HepG2 (cell line): ENCODE measurements at regions not wholly inside any gene's neighbourhood (a gene's known extent, or its start where the extent isn't known, plus 50 kb on each side); places are given as distances from the start of the nearest gene placed in this dataset.

Experiments
- ATAC-seq: fragments of 200-7000 bp; cut with Tn5 transposase; 3 replicates; pipeline ENCODE4 v1.9.1; 2020; ENCODE audit warnings: mild to moderate bottlenecking, moderate library complexity
- BruUV-seq: library from RNA; stranded (reverse); fragments of 400-500 nt; replicated peaks from 2 replicates; lab custom pipeline; 2021; lab: Mats Ljungman, UMichigan
- CTCF ChIA-PET: fragments of 300-600 bp; formaldehyde crosslinking; extraction: SDS; loops from one replicate; lab custom pipeline; 2021; ENCODE audit warnings: low total read pairs, inconsistent platforms, low intra/inter-chr PET ratio; lab: Yijun Ruan, JAX
- POLR2A ChIA-PET: fragments of 350-600 bp; sonication (Branson Sonifier 250); formaldehyde crosslinking; loops from one replicate; lab custom pipeline; 2020; ENCODE audit warnings: antibody characterized with exemption, inconsistent platforms; lab: Yijun Ruan, JAX
- DNase-seq: peaks from one replicate; pipeline ENCODE4 v3.0.0-alpha.2; 2015; ENCODE audit warnings: low spot score
- FAIRE-seq: peaks from 3 replicates; lab custom pipeline; 2011; peaks lifted over from hg19 to GRCh38; lab: Jason Lieb, UNC
- H2AFZ ChIP-seq: one replicate; pipeline ENCODE4 v1.6.1; 2011; ENCODE audit warnings: low read length, inconsistent platforms
- H3K27ac ChIP-seq: fragments of 300-600 bp; 3 replicates; pipeline ENCODE4 v1.8.0; 2011; ENCODE audit warnings: mixed run types, mild to moderate bottlenecking, mixed read lengths, low read length, inconsistent platforms; ENCODE audit not compliant: insufficient read depth; ENCODE audit errors: extremely low read length
- H3K27me3 ChIP-seq, 2 experiments: fragments of 200-600 bp in 1 of 2; 2 replicates in 1 of 2; 3 replicates in 1 of 2; pipeline versions ENCODE4 v1.6.0 to v1.8.0; 2011; ENCODE audit warnings: low read length in 2 of 2, mild to moderate bottlenecking in 2 of 2, moderate library complexity in 2 of 2, inconsistent platforms in 1 of 2; ENCODE audit not compliant: insufficient read depth in 2 of 2, control insufficient read depth in 1 of 2
- H3K36me3 ChIP-seq, 2 experiments: fragments of 200-600 bp in 1 of 2; replicated peaks in 1 of 2; 2 replicates in 1 of 2; 3 replicates in 1 of 2; pipeline versions ENCODE4 v1.5.1 to v1.8.0; 2011; ENCODE audit warnings: low read length in 2 of 2, inconsistent platforms in 1 of 2; ENCODE audit not compliant: insufficient read depth in 2 of 2, control insufficient read depth in 1 of 2
- H3K4me1 ChIP-seq: 2 replicates; pipeline ENCODE4 v1.5.1; 2012; ENCODE audit warnings: low read length, inconsistent platforms; ENCODE audit not compliant: insufficient read depth
- H3K4me2 ChIP-seq: 2 replicates; pipeline ENCODE4 v1.6.0; 2011; ENCODE audit warnings: low read depth, low read length, inconsistent platforms
- H3K4me3 ChIP-seq, 3 experiments: fragments of 200-600 bp in 1 of 3; sonication (generic), shearing (Covaris generic) in 1 of 3; replicated peaks in 1 of 3; 2 replicates each; pipeline ENCODE4 v1.5.1; 2011 to 2016; ENCODE audit warnings: low read length in 3 of 3, inconsistent platforms in 2 of 3, low read depth in 2 of 3, mild to moderate bottlenecking in 2 of 3, control low read depth in 1 of 3, mixed read lengths in 1 of 3; ENCODE audit not compliant: insufficient read depth in 1 of 3
- H3K79me2 ChIP-seq: one replicate; pipeline ENCODE4 v1.6.1; 2011; ENCODE audit warnings: low read length, inconsistent platforms; ENCODE audit not compliant: insufficient read depth
- H3K9ac ChIP-seq: 2 replicates; pipeline ENCODE4 v1.6.0; 2011; ENCODE audit warnings: mild to moderate bottlenecking, low read depth, low read length, inconsistent platforms; ENCODE audit not compliant: insufficient read depth
- H3K9me3 ChIP-seq: 2 replicates; pipeline ENCODE4 v1.5.1; 2012; ENCODE audit warnings: mild to moderate bottlenecking, low read length
- H4K20me1 ChIP-seq: 2 replicates; pipeline ENCODE4 v1.6.0; 2011; ENCODE audit warnings: inconsistent platforms, mild to moderate bottlenecking, low read length, moderate library complexity; ENCODE audit not compliant: insufficient read depth
- ATRX ChIP-seq: sonication (generic); formaldehyde crosslinking; IDR thresholded peaks from 2 replicates; pipeline ENCODE4 v1.4.0; 2020; ENCODE audit warnings: missing genetic modification reagents, borderline replicate concordance
- BORCS8-MEF2B ChIP-seq: sonication (generic); formaldehyde crosslinking; IDR thresholded peaks from 2 replicates; pipeline ENCODE4 v1.8.0; 2022; ENCODE audit warnings: mild to moderate bottlenecking, missing genetic modification reagents
- CC2D1A ChIP-seq: sonication (generic); formaldehyde crosslinking; IDR thresholded peaks from 2 replicates; pipeline ENCODE4 v1.8.1; 2023; ENCODE audit warnings: mild to moderate bottlenecking, missing genetic modification reagents
- FIP1L1 ChIP-seq: fragments of 200-400 bp; formaldehyde crosslinking; IDR thresholded peaks from 2 replicates; pipeline ENCODE4 v1.6.1; 2018; ENCODE audit warnings: low read depth, mild to moderate bottlenecking, low read length, moderate library complexity, borderline replicate concordance; ENCODE audit not compliant: insufficient read depth
- JARID2 ChIP-seq: sonication (generic); formaldehyde crosslinking; IDR thresholded peaks from 2 replicates; pipeline ENCODE4 v1.8.1; 2023; ENCODE audit warnings: missing genetic modification reagents, inconsistent platforms; ENCODE audit not compliant: insufficient replicate concordance
- MAZ ChIP-seq, 2 experiments: sonication (generic) in 1 of 2; formaldehyde crosslinking in 1 of 2; IDR thresholded peaks; 2 replicates each; pipeline versions ENCODE4 v1.5.0 to v1.6.1; 2012 to 2020; ENCODE audit warnings: low read depth in 2 of 2, mild to moderate bottlenecking in 2 of 2, borderline replicate concordance in 1 of 2, improper control_type of control experiment in 1 of 2, low read length in 1 of 2, missing genetic modification reagents in 1 of 2, moderate library complexity in 1 of 2
- POGZ ChIP-seq: sonication (generic); formaldehyde crosslinking; IDR thresholded peaks from 2 replicates; pipeline ENCODE4 v1.4.0; 2020; ENCODE audit warnings: mild to moderate bottlenecking, missing genetic modification reagents
- RORA ChIP-seq: sonication (generic); formaldehyde crosslinking; IDR thresholded peaks from 2 replicates; pipeline ENCODE4 v1.5.0; 2020; ENCODE audit warnings: mild to moderate bottlenecking, missing genetic modification reagents, moderate library complexity
- ZNF253 ChIP-seq: sonication (generic); formaldehyde crosslinking; IDR thresholded peaks from 2 replicates; pipeline ENCODE4 v1.8.0; 2022; ENCODE audit warnings: mild to moderate bottlenecking, missing genetic modification reagents, borderline replicate concordance
- ZNF335 ChIP-seq: sonication (generic); formaldehyde crosslinking; IDR thresholded peaks from 2 replicates; pipeline ENCODE4 v1.4.0; 2020; ENCODE audit warnings: missing genetic modification reagents
- ZNF615 ChIP-seq: sonication (generic); formaldehyde crosslinking; IDR thresholded peaks from 2 replicates; pipeline ENCODE4 v1.5.0; 2020; ENCODE audit warnings: mild to moderate bottlenecking, missing genetic modification reagents, borderline replicate concordance
- ZSCAN31 ChIP-seq: sonication (generic); formaldehyde crosslinking; IDR thresholded peaks from 2 replicates; pipeline ENCODE4 v1.5.0; 2020; ENCODE audit warnings: low read depth, mild to moderate bottlenecking, missing genetic modification reagents
- WGBS: methylation state at CpG from one replicate; pipeline ENCODE4 v1.1.6; 2017; ENCODE audit warnings: low lambda C conversion rate; 5-methylcytosine and 5-hydroxymethylcytosine counted together
- in situ Hi-C: cut with HindIII; loops from 2 replicates; pipeline ENCODE4 v1.10.0; 2017; ENCODE audit warnings: low pct_unique_long_range_greater_than_20kb; ENCODE audit not compliant: extremely low pct_ligation_motif_present
- intact Hi-C: fragments of 100-400 bp; cut with micrococcal nuclease; formaldehyde crosslinking; loops from one replicate; pipeline ENCODE4 v1.10.0; 2022; ENCODE audit not compliant: unreplicated experiment
- TF ChIP-seq, protein P1 (sequence below): sonication (generic); formaldehyde crosslinking; IDR thresholded peaks from 2 replicates; pipeline ENCODE4 v1.4.0; 2020; ENCODE audit warnings: missing genetic modification reagents
- TF ChIP-seq, protein P2 (sequence below): sonication (generic); formaldehyde crosslinking; IDR thresholded peaks from 2 replicates; pipeline ENCODE4 v1.4.0; 2020; ENCODE audit warnings: missing genetic modification reagents
- TF ChIP-seq, protein P3 (sequence below): sonication (generic); formaldehyde crosslinking; IDR thresholded peaks from 2 replicates; pipeline ENCODE4 v1.5.0; 2020; ENCODE audit warnings: missing genetic modification reagents

DNA sequence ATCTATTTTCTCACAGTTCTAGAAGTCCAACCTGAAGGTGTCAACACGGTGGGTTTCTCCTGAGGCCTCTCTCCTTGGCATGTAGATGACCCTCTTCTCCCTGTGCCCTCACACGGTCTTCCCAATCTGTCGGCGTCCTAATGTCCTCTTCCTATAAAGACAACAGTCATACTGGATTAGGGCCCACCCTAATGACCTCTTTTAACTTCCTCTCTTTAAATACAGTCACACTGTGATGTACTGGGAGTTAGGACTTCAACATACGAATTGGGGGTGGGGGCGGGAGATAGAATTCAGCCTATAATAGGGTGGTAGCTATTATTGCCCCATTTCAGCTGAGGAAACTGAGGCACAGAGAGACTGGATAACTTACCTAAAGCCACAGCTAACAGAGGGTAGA is 70.2 kb downstream of the SMIM20 start (continued):
- no peak for TF ChIP-seq JARID2 (CRISPR knock-in tag)
- TF ChIP-seq, protein P1, sequence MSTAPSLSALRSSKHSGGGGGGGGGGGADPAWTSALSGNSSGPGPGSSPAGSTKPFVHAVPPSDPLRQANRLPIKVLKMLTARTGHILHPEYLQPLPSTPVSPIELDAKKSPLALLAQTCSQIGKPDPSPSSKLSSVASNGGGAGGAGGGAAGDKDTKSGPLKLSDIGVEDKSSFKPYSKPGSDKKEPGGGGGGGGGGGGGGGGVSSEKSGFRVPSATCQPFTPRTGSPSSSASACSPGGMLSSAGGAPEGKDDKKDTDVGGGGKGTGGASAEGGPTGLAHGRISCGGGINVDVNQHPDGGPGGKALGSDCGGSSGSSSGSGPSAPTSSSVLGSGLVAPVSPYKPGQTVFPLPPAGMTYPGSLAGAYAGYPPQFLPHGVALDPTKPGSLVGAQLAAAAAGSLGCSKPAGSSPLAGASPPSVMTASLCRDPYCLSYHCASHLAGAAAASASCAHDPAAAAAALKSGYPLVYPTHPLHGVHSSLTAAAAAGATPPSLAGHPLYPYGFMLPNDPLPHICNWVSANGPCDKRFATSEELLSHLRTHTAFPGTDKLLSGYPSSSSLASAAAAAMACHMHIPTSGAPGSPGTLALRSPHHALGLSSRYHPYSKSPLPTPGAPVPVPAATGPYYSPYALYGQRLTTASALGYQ (CRISPR knock-in tag) = no peak
- no peak for TF ChIP-seq CC2D1A (CRISPR knock-in tag)
- no peak for TF ChIP-seq BORCS8-MEF2B (CRISPR knock-in tag)
- TF ChIP-seq RORA (CRISPR knock-in tag) = no peak
- TF ChIP-seq ZNF615 (CRISPR knock-in tag) = no peak
- TF ChIP-seq MAZ (IDR thresholded peaks at IDR 0.05; ENCODE audit: borderline replicate concordance, low read depth, low read length) = no peak
- TF ChIP-seq MAZ (CRISPR knock-in tag; IDR thresholded peaks at IDR 0.05; ENCODE audit: low read depth) = no peak
- TF ChIP-seq, all 625 proteins: peak for 0

DNA sequence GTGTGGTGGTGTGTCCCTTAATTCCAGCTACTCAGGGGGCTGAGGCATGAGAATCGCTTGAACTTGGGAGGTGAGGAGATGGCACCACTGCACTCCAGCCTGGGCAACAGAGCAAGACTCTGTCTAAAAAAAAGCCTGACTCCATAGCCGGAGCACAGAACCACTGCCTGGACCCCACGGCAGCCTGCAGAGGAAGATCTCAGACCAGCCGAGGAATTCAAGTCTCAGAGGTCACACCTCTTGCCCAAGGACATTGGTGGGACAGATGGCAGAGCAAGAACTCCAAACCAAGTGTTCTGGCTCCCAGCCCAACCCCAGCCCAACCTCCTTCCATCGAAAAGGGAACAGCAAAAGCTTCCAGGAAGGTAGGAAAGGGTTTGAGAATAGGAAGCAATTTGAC is 70.8 kb downstream of the SMIM20 start:
- intact Hi-C loops (no loop called here), in situ Hi-C loops (no loop called here)
- FAIRE-seq = no peak
- Histone ChIP-seq H3K79me2 (no peaks in the 10 kb centered on the region), H3K9me3 (no peaks in the 10 kb centered on the region), H3K4me3 (no peak overlapping the region), H3K4me1 (no peaks in the 10 kb centered on the region), H4K20me1 (no peaks in the 10 kb centered on the region), H2AFZ (no peak overlapping the region), H3K36me3 (no peaks in the 10 kb centered on the region), H3K9ac (no peak overlapping the region), H3K4me2 (no peak overlapping the region), H3K27me3 (peaks cover 0 to 11% of the 10 kb centered on the region in 2 experiments; a peak in 4 of 5 replicates), H3K27ac (no peak overlapping the region)
- TF ChIP-seq, protein P2, sequence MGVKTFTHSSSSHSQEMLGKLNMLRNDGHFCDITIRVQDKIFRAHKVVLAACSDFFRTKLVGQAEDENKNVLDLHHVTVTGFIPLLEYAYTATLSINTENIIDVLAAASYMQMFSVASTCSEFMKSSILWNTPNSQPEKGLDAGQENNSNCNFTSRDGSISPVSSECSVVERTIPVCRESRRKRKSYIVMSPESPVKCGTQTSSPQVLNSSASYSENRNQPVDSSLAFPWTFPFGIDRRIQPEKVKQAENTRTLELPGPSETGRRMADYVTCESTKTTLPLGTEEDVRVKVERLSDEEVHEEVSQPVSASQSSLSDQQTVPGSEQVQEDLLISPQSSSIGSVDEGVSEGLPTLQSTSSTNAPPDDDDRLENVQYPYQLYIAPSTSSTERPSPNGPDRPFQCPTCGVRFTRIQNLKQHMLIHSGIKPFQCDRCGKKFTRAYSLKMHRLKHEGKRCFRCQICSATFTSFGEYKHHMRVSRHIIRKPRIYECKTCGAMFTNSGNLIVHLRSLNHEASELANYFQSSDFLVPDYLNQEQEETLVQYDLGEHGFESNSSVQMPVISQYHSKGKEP = no peak
- TF ChIP-seq ZSCAN31 (CRISPR knock-in tag) (no peak), ZNF253 (CRISPR knock-in tag) (no peak), FIP1L1 (no peak), ZNF335 (CRISPR knock-in tag) (no peak), POGZ (CRISPR knock-in tag) (no peak), ATRX (CRISPR knock-in tag) (no peak)
- TF ChIP-seq, protein P3, sequence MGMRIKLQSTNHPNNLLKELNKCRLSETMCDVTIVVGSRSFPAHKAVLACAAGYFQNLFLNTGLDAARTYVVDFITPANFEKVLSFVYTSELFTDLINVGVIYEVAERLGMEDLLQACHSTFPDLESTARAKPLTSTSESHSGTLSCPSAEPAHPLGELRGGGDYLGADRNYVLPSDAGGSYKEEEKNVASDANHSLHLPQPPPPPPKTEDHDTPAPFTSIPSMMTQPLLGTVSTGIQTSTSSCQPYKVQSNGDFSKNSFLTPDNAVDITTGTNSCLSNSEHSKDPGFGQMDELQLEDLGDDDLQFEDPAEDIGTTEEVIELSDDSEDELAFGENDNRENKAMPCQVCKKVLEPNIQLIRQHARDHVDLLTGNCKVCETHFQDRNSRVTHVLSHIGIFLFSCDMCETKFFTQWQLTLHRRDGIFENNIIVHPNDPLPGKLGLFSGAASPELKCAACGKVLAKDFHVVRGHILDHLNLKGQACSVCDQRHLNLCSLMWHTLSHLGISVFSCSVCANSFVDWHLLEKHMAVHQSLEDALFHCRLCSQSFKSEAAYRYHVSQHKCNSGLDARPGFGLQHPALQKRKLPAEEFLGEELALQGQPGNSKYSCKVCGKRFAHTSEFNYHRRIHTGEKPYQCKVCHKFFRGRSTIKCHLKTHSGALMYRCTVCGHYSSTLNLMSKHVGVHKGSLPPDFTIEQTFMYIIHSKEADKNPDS = no peak
- no peak for ATAC-seq
- no peak for DNase-seq
- BruUV-seq = no TSS peak
- CTCF ChIA-PET = no interaction called here
- POLR2A ChIA-PET = no interaction called here
- 28% methylated on average over 3 of the region's 5 CpGs for WGBS
